ENCODE measurements at regions not wholly inside any gene's neighbourhood (a gene's known extent, or its start where the extent isn't known, plus 50 kb on each side); places are given as distances from the start of the nearest gene placed in this dataset.
A peak's percentile ranks its signal among the peaks of the same experiment; 100 is the strongest.

GRCh38 chr2:236505041-236505440 is 64.6 kb upstream of the ACKR3 start:
- no peak overlapping the region for H3K4me3 ChIP-seq
- peaks cover 0 to 8% of the 10 kb centered on the region in 2 donors for H3K4me1 ChIP-seq
- intact Hi-C loops (cut with DNase I; ENCODE audit: low total_unique reads) = no loop called here
- no peaks in the 10 kb centered on the region for H3K27me3 ChIP-seq
- TF ChIP-seq POLR2AphosphoS5 (IDR thresholded peaks at IDR 0.05) = no peak
- TF ChIP-seq CTCF (IDR thresholded peaks at IDR 0.05) = no peak
- TF ChIP-seq POLR2A (IDR thresholded peaks at IDR 0.05) = no peak
- H3K9me3 ChIP-seq = no peaks in the 10 kb centered on the region
- DNase-seq (ENCODE audit: low spot score in 2 of 2) = no peak
- no peaks in the 10 kb centered on the region for H3K36me3 ChIP-seq
- H3K27ac ChIP-seq = no peak overlapping the region

- Histone ChIP-seq H3K27me3 (no peaks in the 10 kb centered on the region), H3K4me3 (peak overlapping the region in 1 of 3 donors; percentile 77), H3K9me3 (no peaks in the 10 kb centered on the region), H3K27ac (no peak overlapping the region), H3K36me3 (no peaks in the 10 kb centered on the region), H3K4me1 (peaks cover 0 to 8% of the 10 kb centered on the region in 2 donors)
- no peak for DNase-seq (ENCODE audit: low spot score in 2 of 2)
- intact Hi-C loops (cut with DNase I; ENCODE audit: low total_unique reads) = no loop called here
- TF ChIP-seq POLR2AphosphoS5 (IDR thresholded peaks at IDR 0.05) (no peak), POLR2A (IDR thresholded peaks at IDR 0.05) (no peak), CTCF (IDR thresholded peaks at IDR 0.05) (no peak)
Measured at GRCh38 chr2:236505648-236506047, 64.0 kb upstream of the ACKR3 start.

GRCh38 chr2:236507393-236508085 is 62.1 kb upstream of the ACKR3 start:
- H3K27ac ChIP-seq = peak overlapping the region in 1 of 2 donors; percentile 18
- DNase-seq (ENCODE audit: low spot score in 2 of 2) = peak in 1 of 2 donors; percentile 57
- no peaks in the 10 kb centered on the region for H3K36me3 ChIP-seq
- H3K4me1 ChIP-seq = peaks cover 0 to 8% of the 10 kb centered on the region in 2 donors
- no peaks in the 10 kb centered on the region for H3K9me3 ChIP-seq
- H3K4me3 ChIP-seq = peak overlapping the region; percentile 40 to 77 (median 59)
- intact Hi-C loops (cut with DNase I; ENCODE audit: low total_unique reads) = no loop called here
- no peak for TF ChIP-seq CTCF (IDR thresholded peaks at IDR 0.05)
- no peak for TF ChIP-seq POLR2AphosphoS5 (IDR thresholded peaks at IDR 0.05)
- TF ChIP-seq POLR2A (IDR thresholded peaks at IDR 0.05) = no peak
- H3K27me3 ChIP-seq = no peaks in the 10 kb centered on the region

GRCh38 chr2:236508466-236508865 is 61.2 kb upstream of the ACKR3 start:
- Histone ChIP-seq H3K9me3 (no peaks in the 10 kb centered on the region), H3K36me3 (no peaks in the 10 kb centered on the region), H3K27ac (no peak overlapping the region), H3K4me1 (peaks cover 0 to 8% of the 10 kb centered on the region in 2 donors), H3K4me3 (no peak overlapping the region), H3K27me3 (no peaks in the 10 kb centered on the region)
- TF ChIP-seq CTCF (IDR thresholded peaks at IDR 0.05) = no peak
- TF ChIP-seq POLR2A (IDR thresholded peaks at IDR 0.05) = no peak
- TF ChIP-seq POLR2AphosphoS5 (IDR thresholded peaks at IDR 0.05) = no peak
- intact Hi-C loops (cut with DNase I; ENCODE audit: low total_unique reads) = no loop called here
- DNase-seq (ENCODE audit: low spot score in 2 of 2) = no peak

- Histone ChIP-seq H3K36me3 (no peaks in the 10 kb centered on the region), H3K9me3 (no peaks in the 10 kb centered on the region)
- intact Hi-C loops (cut with DNase I; ENCODE audit: low total_unique reads) = no loop called here
Measured at GRCh38 chr2:236510034-236510433, 59.6 kb upstream of the ACKR3 start.

More at GRCh38 chr2:236510034-236510433, 59.6 kb upstream of the ACKR3 start:
- no peaks in the 10 kb centered on the region for H3K27me3 ChIP-seq
- TF ChIP-seq POLR2AphosphoS5 (IDR thresholded peaks at IDR 0.05) (no peak), POLR2A (IDR thresholded peaks at IDR 0.05) (no peak)
- DNase-seq (ENCODE audit: low spot score in 2 of 2) = no peak
- no peak overlapping the region for H3K4me3 ChIP-seq
- no peak overlapping the region for H3K27ac ChIP-seq
- H3K4me1 ChIP-seq = peaks cover 0 to 8% of the 10 kb centered on the region in 2 donors

Measured in breast epithelium (tissue), 4 donors.